SU-DHL-6 (cell line): ENCODE measurements at regions not wholly inside any gene's neighbourhood (a gene's known extent, or its start where the extent isn't known, plus 50 kb on each side); places are given as distances from the start of the nearest gene placed in this dataset.

Experiments
- H2AFZ ChIP-seq: fragments of 200-600 bp; sonication (generic); 2 replicates; pipeline ENCODE4 v1.6.1; 2014; ENCODE audit warnings: low read depth, mild to moderate bottlenecking, moderate library complexity, mixed read lengths, antibody characterized with exemption, low read length; ENCODE audit not compliant: severe bottlenecking
- H3F3A ChIP-seq: fragments of 200-600 bp; shearing (Covaris generic); 2 replicates; pipeline ENCODE4 v1.6.0; 2016; ENCODE audit warnings: antibody characterized with exemption, mild to moderate bottlenecking; ENCODE audit not compliant: insufficient read depth
- H3K27ac ChIP-seq: fragments of 200-600 bp; sonication (generic); 2 replicates; pipeline ENCODE4 v1.5.1; 2016; ENCODE audit warnings: low read depth, mild to moderate bottlenecking, low read length, moderate library complexity, mixed read lengths
- H3K27me3 ChIP-seq: fragments of 200-600 bp; sonication (generic), shearing (Covaris generic); 2 replicates; pipeline ENCODE4 v1.6.0; 2014; ENCODE audit warnings: mild to moderate bottlenecking, low read length
- H3K36me3 ChIP-seq: fragments of 200-600 bp; sonication (generic); 2 replicates; pipeline ENCODE4 v1.6.1; 2014; ENCODE audit warnings: mild to moderate bottlenecking, low read length, mixed read lengths
- H3K4me2 ChIP-seq: fragments of 300-600, 200-600 bp; shearing (Covaris generic), sonication (generic); 2 replicates; pipeline ENCODE4 v1.6.0; 2014; ENCODE audit warnings: low read length, low read depth, mild to moderate bottlenecking; ENCODE audit not compliant: poor library complexity, severe bottlenecking
- H3K4me3 ChIP-seq: fragments of 200-600 bp; sonication (generic); 2 replicates; pipeline ENCODE4 v1.5.1; 2014; ENCODE audit warnings: antibody characterized with exemption, low read length, mild to moderate bottlenecking, mixed read lengths; ENCODE audit not compliant: insufficient read depth, poor library complexity, severe bottlenecking
- H3K79me2 ChIP-seq: fragments of 200-600 bp; sonication (generic); 2 replicates; pipeline ENCODE4 v1.6.1; 2014; ENCODE audit warnings: mild to moderate bottlenecking, low read length, moderate library complexity; ENCODE audit not compliant: insufficient read depth
- H3K9ac ChIP-seq: fragments of 200-600 bp; sonication (generic); 2 replicates; pipeline ENCODE4 v1.7.0; 2014; ENCODE audit warnings: mild to moderate bottlenecking, low read length
- H3K9me2 ChIP-seq: fragments of 200-600 bp; sonication (generic); replicated peaks from 2 replicates; pipeline ENCODE4 v1.6.1; 2014; ENCODE audit warnings: low read length; ENCODE audit not compliant: insufficient read depth
- H3K9me3 ChIP-seq: fragments of 200-600 bp; sonication (generic); 2 replicates; pipeline ENCODE4 v1.6.1; 2014; ENCODE audit warnings: low read length, mixed read lengths; ENCODE audit not compliant: insufficient read depth
- H4K20me1 ChIP-seq: fragments of 200-600 bp; sonication (generic); 2 replicates; pipeline ENCODE4 v1.6.1; 2014; ENCODE audit warnings: low read depth, mild to moderate bottlenecking, antibody characterized with exemption, low read length, moderate library complexity, mixed read lengths
- CTCF ChIP-seq: fragments of 200-600 bp; sonication (generic); IDR thresholded peaks from one replicate; pipeline ENCODE4 v1.5.1; 2017; ENCODE audit warnings: antibody characterized with exemption, mild to moderate bottlenecking, low read length, moderate library complexity; ENCODE audit not compliant: insufficient read depth, poor library complexity, severe bottlenecking
- EZH2phosphoT487 ChIP-seq: fragments of 200-600 bp; sonication (generic), shearing (Covaris generic); conservative IDR thresholded peaks from 2 replicates; pipeline ENCODE4 v1.6.1; 2018; ENCODE audit warnings: mild to moderate bottlenecking, antibody characterized with exemption, low read length, moderate library complexity, mixed read lengths

GRCh38 chr2:18664421-18664820 is 75.1 kb upstream of the NT5C1B start:
- Histone ChIP-seq H3K27ac (no peak overlapping the region), H3K9me3 (no peaks in the 10 kb centered on the region), H4K20me1 (no peaks in the 10 kb centered on the region), H3K9ac (no peak overlapping the region), H3K27me3 (no peaks in the 10 kb centered on the region), H3K79me2 (no peaks in the 10 kb centered on the region), H3K9me2 (no peaks in the 10 kb centered on the region), H3F3A (no peaks in the 10 kb centered on the region), H2AFZ (no peak overlapping the region), H3K4me3 (no peak overlapping the region), H3K36me3 (no peaks in the 10 kb centered on the region), H3K4me2 (no peak overlapping the region)
- TF ChIP-seq CTCF (no peak), EZH2phosphoT487 (no peak)

- no peaks in the 10 kb centered on the region for H3K79me2 ChIP-seq
- no peak overlapping the region for H3K4me2 ChIP-seq
- no peaks in the 10 kb centered on the region for H4K20me1 ChIP-seq
- H3K9ac ChIP-seq: no peak overlapping the region
- no peaks in the 10 kb centered on the region for H3K9me3 ChIP-seq
- no peak for TF ChIP-seq EZH2phosphoT487
- TF ChIP-seq CTCF: no peak
- no peak overlapping the region for H2AFZ ChIP-seq
- H3K27ac ChIP-seq: no peak overlapping the region
- H3K36me3 ChIP-seq: no peaks in the 10 kb centered on the region
- no peak overlapping the region for H3K4me3 ChIP-seq
- no peaks in the 10 kb centered on the region for H3F3A ChIP-seq
- no peaks in the 10 kb centered on the region for H3K27me3 ChIP-seq
- H3K9me2 ChIP-seq: no peaks in the 10 kb centered on the region
Measured at GRCh38 chr2:18663861-18664260, 74.5 kb upstream of the NT5C1B start.

GRCh38 chr2:18662689-18663088 is 73.3 kb upstream of the NT5C1B start:
- no peak for TF ChIP-seq CTCF
- no peak for TF ChIP-seq EZH2phosphoT487
- no peaks in the 10 kb centered on the region for H3K9me2 ChIP-seq
- H3K9me3 ChIP-seq: no peaks in the 10 kb centered on the region

More at GRCh38 chr2:18662689-18663088, 73.3 kb upstream of the NT5C1B start:
- no peaks in the 10 kb centered on the region for H4K20me1 ChIP-seq
- H2AFZ ChIP-seq: no peak overlapping the region
- no peak overlapping the region for H3K4me2 ChIP-seq
- no peak overlapping the region for H3K9ac ChIP-seq
- H3K36me3 ChIP-seq: no peaks in the 10 kb centered on the region
- no peaks in the 10 kb centered on the region for H3K27me3 ChIP-seq
- H3K27ac ChIP-seq: no peak overlapping the region
- no peaks in the 10 kb centered on the region for H3K79me2 ChIP-seq
- H3K4me3 ChIP-seq: no peak overlapping the region
- no peaks in the 10 kb centered on the region for H3F3A ChIP-seq
